ENCODE measurements at regions not wholly inside any gene's neighbourhood (a gene's known extent, or its start where the extent isn't known, plus 50 kb on each side); places are given as distances from the start of the nearest gene placed in this dataset.

DNA sequence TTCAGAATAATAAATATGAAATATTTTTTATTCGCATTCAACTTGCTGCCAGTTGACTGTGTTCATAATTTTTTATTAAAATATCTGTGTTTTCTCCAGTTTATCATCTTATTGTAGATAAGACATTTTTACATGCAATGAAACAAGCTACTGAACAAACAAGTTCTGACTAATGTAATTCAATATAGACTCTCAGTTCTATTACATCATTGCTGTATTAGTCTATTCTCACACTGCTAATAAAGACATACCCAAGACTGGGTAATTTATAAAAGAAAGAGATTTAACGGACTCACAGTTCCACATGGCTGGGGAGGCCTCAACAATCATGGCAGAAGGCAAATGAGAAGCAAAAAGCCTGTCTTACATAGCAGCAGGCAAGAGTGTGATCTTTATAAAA is 1357.7 kb upstream of the CITED2 start:
- ATAC-seq (no peak), DNase-seq (no peak)
- Histone ChIP-seq H3K9me3 (no peaks in the 10 kb centered on the region), H3K4me1 (no peaks in the 10 kb centered on the region), H3K4me3 (no peak overlapping the region), H3K27me3 (ENCODE audit: low read depth) (no peaks in the 10 kb centered on the region), H3K36me3 (no peaks in the 10 kb centered on the region), H3K27ac (no peak overlapping the region)
- TF ChIP-seq, protein P1, sequence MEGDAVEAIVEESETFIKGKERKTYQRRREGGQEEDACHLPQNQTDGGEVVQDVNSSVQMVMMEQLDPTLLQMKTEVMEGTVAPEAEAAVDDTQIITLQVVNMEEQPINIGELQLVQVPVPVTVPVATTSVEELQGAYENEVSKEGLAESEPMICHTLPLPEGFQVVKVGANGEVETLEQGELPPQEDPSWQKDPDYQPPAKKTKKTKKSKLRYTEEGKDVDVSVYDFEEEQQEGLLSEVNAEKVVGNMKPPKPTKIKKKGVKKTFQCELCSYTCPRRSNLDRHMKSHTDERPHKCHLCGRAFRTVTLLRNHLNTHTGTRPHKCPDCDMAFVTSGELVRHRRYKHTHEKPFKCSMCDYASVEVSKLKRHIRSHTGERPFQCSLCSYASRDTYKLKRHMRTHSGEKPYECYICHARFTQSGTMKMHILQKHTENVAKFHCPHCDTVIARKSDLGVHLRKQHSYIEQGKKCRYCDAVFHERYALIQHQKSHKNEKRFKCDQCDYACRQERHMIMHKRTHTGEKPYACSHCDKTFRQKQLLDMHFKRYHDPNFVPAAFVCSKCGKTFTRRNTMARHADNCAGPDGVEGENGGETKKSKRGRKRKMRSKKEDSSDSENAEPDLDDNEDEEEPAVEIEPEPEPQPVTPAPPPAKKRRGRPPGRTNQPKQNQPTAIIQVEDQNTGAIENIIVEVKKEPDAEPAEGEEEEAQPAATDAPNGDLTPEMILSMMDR (IDR thresholded peaks at IDR 0.05): no peak
- intact Hi-C loops (cut with DNase I): no loop called here

DNA sequence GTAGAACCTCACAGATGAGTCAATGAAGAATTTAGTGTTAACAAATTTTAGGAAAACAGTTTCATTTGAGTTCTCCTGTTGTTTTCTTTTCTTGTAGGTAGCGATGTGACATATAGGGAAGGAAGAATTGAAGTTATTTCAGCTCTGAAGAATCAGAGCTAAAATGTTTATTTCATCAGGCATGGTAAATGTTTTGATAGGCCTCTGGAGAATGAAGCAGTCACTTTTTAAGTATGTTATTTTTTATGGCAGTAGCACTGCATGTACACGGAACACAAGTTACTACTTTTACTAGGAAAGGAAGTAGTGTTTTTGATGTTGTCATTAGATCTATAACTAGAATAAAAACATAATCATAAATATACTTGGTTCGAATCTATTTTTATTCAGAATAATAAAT is 1357.3 kb upstream of the CITED2 start:
- intact Hi-C loops (cut with DNase I): no loop called here
- H3K36me3 ChIP-seq: no peaks in the 10 kb centered on the region
- no peaks in the 10 kb centered on the region for H3K9me3 ChIP-seq
- no peak for DNase-seq
- no peaks in the 10 kb centered on the region for H3K27me3 ChIP-seq (ENCODE audit: low read depth)
- no peak overlapping the region for H3K4me3 ChIP-seq
- no peak overlapping the region for H3K27ac ChIP-seq
- no peaks in the 10 kb centered on the region for H3K4me1 ChIP-seq
- TF ChIP-seq, protein P1 (IDR thresholded peaks at IDR 0.05): no peak
- no peak for ATAC-seq

DNA sequence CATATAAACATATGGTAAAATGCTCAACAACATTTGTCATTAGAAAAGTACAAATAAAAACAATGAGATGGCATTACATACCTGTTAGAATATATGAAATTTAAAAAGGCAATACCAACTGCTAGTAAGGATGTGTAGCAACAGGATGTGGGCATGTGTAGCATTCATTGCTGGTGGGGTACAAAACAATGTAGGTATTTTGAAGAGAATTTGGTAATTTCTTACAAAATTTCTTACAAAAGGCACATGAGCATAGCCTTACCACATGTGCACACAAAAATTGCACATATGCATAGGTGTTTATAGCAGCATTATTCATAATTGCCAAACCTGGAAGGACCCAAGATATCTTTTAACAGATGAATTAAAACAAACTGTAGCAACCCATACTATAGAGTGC is 1355.1 kb upstream of the CITED2 start:
- TF ChIP-seq, protein P1 (IDR thresholded peaks at IDR 0.05): no peak
- DNase-seq (no peak), ATAC-seq (no peak)
- Histone ChIP-seq H3K36me3 (no peaks in the 10 kb centered on the region), H3K4me3 (no peak overlapping the region), H3K27ac (no peak overlapping the region), H3K4me1 (no peaks in the 10 kb centered on the region), H3K9me3 (peaks cover 6% of the 10 kb centered on the region), H3K27me3 (ENCODE audit: low read depth) (no peaks in the 10 kb centered on the region)
- intact Hi-C loops (cut with DNase I): no loop called here

DNA sequence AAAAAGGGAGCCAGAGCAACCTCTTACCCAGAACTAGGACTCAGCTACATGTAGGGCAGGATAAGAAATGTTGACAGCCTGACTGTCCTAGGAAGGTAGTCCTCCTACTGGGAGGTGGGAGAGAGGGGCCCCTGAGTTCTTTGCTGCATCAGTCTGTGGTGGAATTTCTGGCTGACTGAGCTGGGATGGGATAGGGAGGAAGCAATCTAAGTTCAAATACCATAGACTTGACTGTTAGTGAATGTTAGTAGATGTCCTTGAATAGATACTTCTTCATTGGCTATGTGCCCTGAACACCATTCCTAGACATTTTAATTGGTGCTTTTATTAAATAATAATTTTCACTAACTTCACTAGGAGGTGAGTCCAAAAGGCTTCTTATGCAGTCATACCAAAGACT is 1343.6 kb upstream of the CITED2 start:
- ATAC-seq (no peak), DNase-seq (no peak)
- Histone ChIP-seq H3K4me1 (no peaks in the 10 kb centered on the region), H3K4me3 (no peak overlapping the region), H3K27ac (no peak overlapping the region), H3K36me3 (no peaks in the 10 kb centered on the region), H3K9me3 (peaks cover 11% of the 10 kb centered on the region), H3K27me3 (ENCODE audit: low read depth) (no peaks in the 10 kb centered on the region)
- TF ChIP-seq, protein P1 (IDR thresholded peaks at IDR 0.05): no peak
- intact Hi-C loops (cut with DNase I): no loop called here

DNA sequence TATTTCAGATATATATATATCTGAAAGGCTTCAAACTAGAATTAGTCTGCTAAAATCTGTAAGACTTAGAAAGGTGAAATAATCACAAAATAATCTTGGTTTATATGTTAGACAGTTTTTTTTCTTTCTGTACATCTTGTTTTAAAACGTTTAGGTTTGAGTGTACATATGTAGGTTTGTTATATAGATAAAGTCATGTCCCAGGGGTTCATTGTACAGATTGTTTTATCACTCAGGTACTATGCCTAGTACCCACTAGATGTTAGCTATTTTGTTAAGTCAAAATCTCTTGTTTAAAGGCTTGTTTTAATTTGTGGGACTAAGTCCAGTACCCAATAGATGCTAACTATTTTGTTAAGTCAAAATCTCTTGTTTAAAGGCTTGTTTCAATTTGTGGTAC is 1339.0 kb upstream of the CITED2 start:
- ATAC-seq (no peak), DNase-seq (no peak)
- H3K4me3 ChIP-seq: no peak overlapping the region
- H3K36me3 ChIP-seq: no peaks in the 10 kb centered on the region
- H3K9me3 ChIP-seq: peaks cover 11% of the 10 kb centered on the region
- no peaks in the 10 kb centered on the region for H3K4me1 ChIP-seq
- TF ChIP-seq, protein P1 (IDR thresholded peaks at IDR 0.05): no peak
- H3K27ac ChIP-seq: no peak overlapping the region
- H3K27me3 ChIP-seq (ENCODE audit: low read depth): no peaks in the 10 kb centered on the region
- intact Hi-C loops (cut with DNase I): no loop called here

DNA sequence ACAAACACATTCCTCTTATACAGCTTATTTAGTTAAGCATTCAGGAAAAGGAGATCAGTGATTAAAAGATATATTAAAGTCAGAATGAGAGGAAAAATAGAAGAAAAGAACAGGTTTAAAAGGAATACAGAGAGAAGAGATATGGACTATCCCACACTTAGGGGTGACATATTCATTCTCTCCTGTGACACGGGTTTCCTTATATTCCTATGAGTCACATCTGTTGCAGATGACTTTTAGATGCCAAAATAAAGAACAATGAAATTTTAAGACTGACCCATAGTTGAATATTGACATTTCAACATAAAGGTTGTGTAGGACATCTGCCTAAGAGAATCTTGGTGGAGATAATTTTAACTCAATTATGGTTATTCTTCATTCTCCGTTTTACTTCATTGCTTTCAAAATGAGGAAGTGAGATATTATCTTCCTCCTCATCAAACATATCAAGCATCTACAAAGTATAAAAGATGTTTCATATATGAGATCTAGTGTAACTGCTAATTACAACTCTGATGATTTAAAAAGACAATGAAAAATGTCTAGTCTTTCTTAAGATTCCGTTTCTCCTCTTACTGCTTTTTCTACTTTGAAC is 1336.7 kb upstream of the CITED2 start:
- Histone ChIP-seq H3K36me3 (no peaks in the 10 kb centered on the region), H3K27me3 (ENCODE audit: low read depth) (no peaks in the 10 kb centered on the region), H3K4me3 (no peak overlapping the region), H3K4me1 (no peaks in the 10 kb centered on the region), H3K9me3 (peaks cover 4% of the 10 kb centered on the region), H3K27ac (no peak overlapping the region)
- TF ChIP-seq, protein P1 (IDR thresholded peaks at IDR 0.05): no peak
- no peak for ATAC-seq
- DNase-seq: no peak
- intact Hi-C loops (cut with DNase I): no loop called here

Measured in lower lobe of right lung (tissue), 2 donors.